ENCODE measurements at regions not wholly inside any gene's neighbourhood (a gene's known extent, or its start where the extent isn't known, plus 50 kb on each side); places are given as distances from the start of the nearest gene placed in this dataset.
"Not testable (repeated sequence)": the region's sequence is repeated elsewhere in the genome, so short reads cannot be mapped to it uniquely, and the experiment has no call there.

- not testable (repeated sequence) for TF ChIP-seq EZH2phosphoT487 (IDR thresholded peaks at IDR 0.05; ENCODE audit: insufficient read depth, low read depth); EZH2 (IDR thresholded peaks at IDR 0.05; ENCODE audit: insufficient read depth, poor library complexity, severe bottlenecking)
Measured at GRCh38 chr7:69106449-69106848, 491.8 kb upstream of the AUTS2 start.

Measured in GM23248 (cell line).